ENCODE measurements at regions not wholly inside any gene's neighbourhood (a gene's known extent, or its start where the extent isn't known, plus 50 kb on each side); places are given as distances from the start of the nearest gene placed in this dataset.

DNA sequence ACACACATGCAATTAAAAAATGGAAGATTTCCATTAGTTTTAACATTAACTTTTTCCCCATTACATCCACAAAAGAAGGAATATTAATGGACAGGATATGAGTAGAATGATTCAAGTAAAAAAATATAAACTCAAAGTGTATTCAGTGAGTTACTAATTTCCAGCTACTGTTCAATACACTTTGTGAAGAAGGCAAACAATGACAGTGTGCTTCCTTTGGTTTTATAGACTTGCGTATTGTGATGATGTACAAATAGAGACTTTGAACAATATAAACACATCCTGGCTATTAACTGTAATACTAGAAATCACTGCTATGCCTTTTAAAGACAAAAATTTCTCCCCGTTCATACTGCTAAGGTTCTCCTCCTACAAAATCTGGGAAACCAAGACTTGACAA, 171.4 kb downstream of the ASB9 start:
- no peaks in the 10 kb centered on the region for H3K4me1 ChIP-seq (ENCODE audit: insufficient read depth)
- WGBS (ENCODE audit: low lambda C conversion rate, missing lambda C conversion rate), result 62% methylated on average over 2 of the region's 2 CpGs
- no peaks in the 10 kb centered on the region for H3K9me3 ChIP-seq (ENCODE audit: low read depth)
- no peaks in the 10 kb centered on the region for H3K36me3 ChIP-seq (replicated peaks; ENCODE audit: insufficient read depth, low read depth)
- no peak overlapping the region for H3K4me3 ChIP-seq
- no peak for TF ChIP-seq CTCF (IDR thresholded peaks at IDR 0.05; ENCODE audit: poor library complexity)
- no peak for TF ChIP-seq EZH2 (IDR thresholded peaks at IDR 0.05; ENCODE audit: borderline replicate concordance)
- TF ChIP-seq EZH2phosphoT487 (IDR thresholded peaks at IDR 0.05; ENCODE audit: low read depth, severe bottlenecking, unreplicated experiment), result no peak
- no peak overlapping the region for H3K27ac ChIP-seq
- no peaks in the 10 kb centered on the region for H3K9me2 ChIP-seq (replicated peaks; ENCODE audit: insufficient read depth)
- H2AFZ ChIP-seq, result no peak overlapping the region
- H3K27me3 ChIP-seq, result no peaks in the 10 kb centered on the region
- H3K79me2 ChIP-seq, result no peaks in the 10 kb centered on the region
- H4K20me1 ChIP-seq (ENCODE audit: insufficient read depth, poor library complexity, severe bottlenecking), result no peaks in the 10 kb centered on the region
- H3K4me2 ChIP-seq, result no peak overlapping the region
- no peak for DNase-seq (ENCODE audit: low spot score)

DNA sequence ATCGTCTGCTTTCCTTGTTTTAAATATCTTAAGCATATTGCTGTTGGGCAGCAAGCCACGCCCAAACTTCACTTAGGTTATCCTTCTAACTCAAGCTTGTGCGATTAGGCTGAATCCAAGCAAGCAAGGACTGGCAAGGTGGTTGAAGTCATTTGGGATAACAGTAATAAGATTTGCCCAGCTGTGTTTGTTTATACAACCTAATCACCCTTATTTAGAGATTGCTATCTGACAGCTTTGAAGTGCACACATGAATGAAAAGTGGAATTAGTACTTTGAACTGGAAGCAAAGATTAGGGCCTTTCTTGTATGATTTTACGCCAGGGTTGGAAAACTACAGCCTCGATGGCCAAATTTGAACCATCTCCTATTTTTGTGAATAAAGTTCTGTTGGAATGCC, 182.1 kb downstream of the ASB9 start:
- no peaks in the 10 kb centered on the region for H3K4me1 ChIP-seq (ENCODE audit: insufficient read depth)
- TF ChIP-seq EZH2phosphoT487 (IDR thresholded peaks at IDR 0.05; ENCODE audit: low read depth, severe bottlenecking, unreplicated experiment), result no peak
- TF ChIP-seq CTCF (IDR thresholded peaks at IDR 0.05; ENCODE audit: poor library complexity), result no peak
- TF ChIP-seq EZH2 (IDR thresholded peaks at IDR 0.05; ENCODE audit: borderline replicate concordance), result no peak
- no peaks in the 10 kb centered on the region for H3K36me3 ChIP-seq (replicated peaks; ENCODE audit: insufficient read depth, low read depth)
- no peaks in the 10 kb centered on the region for H3K27me3 ChIP-seq
- no peak overlapping the region for H3K4me3 ChIP-seq
- no peaks in the 10 kb centered on the region for H4K20me1 ChIP-seq (ENCODE audit: insufficient read depth, poor library complexity, severe bottlenecking)
- DNase-seq (ENCODE audit: low spot score), result peak; percentile 5
- no peaks in the 10 kb centered on the region for H3K9me2 ChIP-seq (replicated peaks; ENCODE audit: insufficient read depth)
- H2AFZ ChIP-seq, result no peak overlapping the region
- no peaks in the 10 kb centered on the region for H3K79me2 ChIP-seq
- H3K9me3 ChIP-seq (ENCODE audit: low read depth), result no peaks in the 10 kb centered on the region
- H3K27ac ChIP-seq, result no peak overlapping the region
- 62% methylated on average over 5 of the region's 5 CpGs for WGBS (ENCODE audit: low lambda C conversion rate, missing lambda C conversion rate)
- H3K4me2 ChIP-seq, result no peak overlapping the region

DNA sequence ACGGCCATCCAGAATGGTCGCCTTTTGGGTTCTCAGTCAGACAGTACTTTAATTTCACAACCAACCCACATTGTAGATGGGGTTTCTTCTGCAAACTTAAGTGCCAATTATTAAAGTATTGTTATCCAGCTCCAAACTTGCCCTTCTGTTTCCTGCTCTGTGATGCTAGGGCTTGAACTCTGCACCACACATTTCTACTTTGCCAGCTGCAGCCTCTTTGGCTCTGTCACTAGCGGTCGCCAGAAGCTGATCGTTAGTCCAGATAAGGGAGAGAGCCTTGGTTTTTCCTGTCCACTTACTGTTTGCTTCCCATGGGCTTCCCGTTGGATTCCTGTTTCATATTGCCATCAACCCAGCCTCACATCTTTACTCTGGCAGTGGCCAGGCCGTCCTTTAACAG, 196.6 kb downstream of the ASB9 start:
- H3K27ac ChIP-seq, result no peak overlapping the region
- WGBS (ENCODE audit: low lambda C conversion rate, missing lambda C conversion rate), result 53% methylated on average over 7 of the region's 7 CpGs

DNA sequence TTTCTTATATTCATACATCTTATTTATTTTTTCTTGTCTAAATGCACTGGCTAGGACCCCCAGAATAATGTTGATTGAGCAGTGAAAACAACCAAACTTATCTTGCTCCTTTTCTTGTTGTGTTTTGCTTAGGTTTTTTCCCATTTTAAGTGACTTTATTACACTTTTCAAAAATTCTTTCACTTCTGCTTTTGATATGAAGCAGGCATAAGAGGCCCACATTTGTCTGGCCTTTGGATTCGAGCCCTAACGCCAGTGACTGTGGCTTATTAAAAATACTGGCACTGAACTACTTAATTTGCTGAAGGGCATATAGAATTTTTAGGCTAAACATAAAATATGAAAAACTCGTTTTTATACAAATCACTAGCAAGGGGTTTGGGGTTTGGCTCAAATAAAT, 197.0 kb downstream of the ASB9 start:
- Histone ChIP-seq H3K79me2 (no peaks in the 10 kb centered on the region), H4K20me1 (ENCODE audit: insufficient read depth, poor library complexity, severe bottlenecking) (no peaks in the 10 kb centered on the region), H3K4me2 (no peak overlapping the region), H2AFZ (no peak overlapping the region), H3K36me3 (replicated peaks; ENCODE audit: insufficient read depth, low read depth) (no peaks in the 10 kb centered on the region), H3K4me1 (ENCODE audit: insufficient read depth) (no peaks in the 10 kb centered on the region), H3K4me3 (no peak overlapping the region), H3K9me2 (replicated peaks; ENCODE audit: insufficient read depth) (no peaks in the 10 kb centered on the region), H3K27me3 (no peaks in the 10 kb centered on the region), H3K27ac (no peak overlapping the region), H3K9me3 (ENCODE audit: low read depth) (no peaks in the 10 kb centered on the region)
- TF ChIP-seq EZH2phosphoT487 (IDR thresholded peaks at IDR 0.05; ENCODE audit: low read depth, severe bottlenecking, unreplicated experiment) (no peak), EZH2 (IDR thresholded peaks at IDR 0.05; ENCODE audit: borderline replicate concordance) (no peak), CTCF (IDR thresholded peaks at IDR 0.05; ENCODE audit: poor library complexity) (no peak)
- 74% methylated on average over 3 of the region's 3 CpGs for WGBS (ENCODE audit: low lambda C conversion rate, missing lambda C conversion rate)
- no peak for DNase-seq (ENCODE audit: low spot score)

More for the DNA sequence above, 196.6 kb downstream of the ASB9 start:
- DNase-seq (ENCODE audit: low spot score), result no peak
- Histone ChIP-seq H3K79me2 (no peaks in the 10 kb centered on the region), H3K27me3 (no peaks in the 10 kb centered on the region), H3K36me3 (replicated peaks; ENCODE audit: insufficient read depth, low read depth) (no peaks in the 10 kb centered on the region), H2AFZ (no peak overlapping the region), H3K9me3 (ENCODE audit: low read depth) (no peaks in the 10 kb centered on the region), H4K20me1 (ENCODE audit: insufficient read depth, poor library complexity, severe bottlenecking) (no peaks in the 10 kb centered on the region), H3K4me3 (no peak overlapping the region), H3K4me1 (ENCODE audit: insufficient read depth) (no peaks in the 10 kb centered on the region), H3K4me2 (no peak overlapping the region), H3K9me2 (replicated peaks; ENCODE audit: insufficient read depth) (no peaks in the 10 kb centered on the region)
- TF ChIP-seq EZH2phosphoT487 (IDR thresholded peaks at IDR 0.05; ENCODE audit: low read depth, severe bottlenecking, unreplicated experiment), result no peak
